NCI-H226 (cell line): ENCODE measurements at regions not wholly inside any gene's neighbourhood (a gene's known extent, or its start where the extent isn't known, plus 50 kb on each side); places are given as distances from the start of the nearest gene placed in this dataset.
A peak's percentile ranks its signal among the peaks of the same experiment; 100 is the strongest.

Experiments
- DNase-seq: peaks from one replicate; pipeline ENCODE4 v3.0.0-alpha.2; 2015

DNA sequence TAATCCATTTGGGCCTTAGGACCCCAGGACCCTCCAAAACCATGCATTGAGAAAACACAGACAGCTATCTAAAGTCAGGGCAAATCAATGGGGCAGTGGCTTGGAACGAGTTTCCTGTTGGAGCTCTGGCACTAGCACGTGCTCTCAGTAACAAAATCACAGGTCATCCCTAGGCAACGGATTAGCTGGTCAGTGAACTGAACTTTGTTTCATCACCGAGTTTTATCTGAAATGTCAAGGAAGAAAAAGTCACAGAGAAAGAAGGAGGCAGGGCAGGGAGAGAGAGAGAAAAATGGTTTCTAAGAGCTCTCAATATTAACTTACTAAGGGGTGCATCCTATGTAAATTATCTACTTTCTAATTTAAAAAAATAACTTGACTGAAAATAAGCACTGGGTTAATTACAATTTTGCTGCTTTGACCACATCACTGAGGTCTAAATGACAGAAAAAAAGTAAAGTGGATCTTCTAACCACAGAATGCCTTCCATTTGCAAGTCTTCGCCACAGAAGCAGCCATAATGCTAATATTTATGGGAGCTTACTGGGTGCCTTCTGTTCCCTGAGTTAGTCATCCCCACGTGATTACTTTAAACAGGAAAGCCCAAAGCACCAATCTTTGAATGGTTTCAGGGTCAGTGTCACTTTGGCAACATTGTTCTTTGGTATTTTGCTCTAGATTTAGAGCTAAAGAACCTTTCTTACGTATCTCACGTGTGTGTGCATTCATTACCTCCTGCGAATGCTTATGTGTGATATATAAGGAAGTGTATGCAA is 503.9 kb downstream of the RASEF start:
- DNase-seq, result no peak

DNA sequence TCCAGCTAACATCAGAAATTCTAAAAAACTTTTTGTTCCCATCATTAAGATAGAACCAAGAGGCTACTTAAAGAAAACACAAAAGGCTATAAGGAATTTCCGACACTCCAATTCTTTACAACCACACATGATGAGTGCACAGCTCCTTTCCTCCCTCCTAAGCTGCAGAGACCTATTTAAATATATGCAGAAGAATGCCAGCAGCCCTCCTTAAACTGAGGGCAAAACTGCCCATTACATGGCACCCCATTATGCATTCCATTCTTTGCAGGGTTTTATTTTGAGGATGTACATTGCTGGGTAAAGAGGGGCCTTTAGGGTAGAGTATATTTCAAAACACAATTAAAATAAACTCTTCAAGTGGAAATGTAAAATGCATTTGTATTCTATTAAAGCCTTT is 502.9 kb downstream of the RASEF start:
- DNase-seq, result no peak

DNA sequence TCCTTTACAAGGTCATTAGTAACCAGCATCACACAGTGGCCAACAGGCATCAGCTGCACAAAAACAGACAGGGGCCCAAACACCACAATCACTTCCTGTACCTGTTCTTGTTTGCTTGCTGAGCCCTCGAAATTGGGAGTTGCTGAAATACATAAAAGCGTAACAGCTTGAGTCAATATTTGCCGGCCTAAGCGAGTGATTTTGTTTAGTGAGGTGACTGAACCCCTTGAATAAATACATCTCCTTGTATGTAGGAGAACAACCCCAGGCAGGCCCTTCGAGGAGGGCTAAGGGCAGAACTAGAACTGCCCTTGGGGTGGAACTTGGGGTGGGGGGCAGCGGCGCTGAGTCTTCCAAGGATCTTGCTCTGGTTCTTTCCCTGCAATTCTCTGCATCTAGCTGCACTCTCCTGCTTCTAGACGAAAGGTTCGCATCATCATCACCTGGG is 502.5 kb downstream of the RASEF start:
- DNase-seq, result no peak

DNA sequence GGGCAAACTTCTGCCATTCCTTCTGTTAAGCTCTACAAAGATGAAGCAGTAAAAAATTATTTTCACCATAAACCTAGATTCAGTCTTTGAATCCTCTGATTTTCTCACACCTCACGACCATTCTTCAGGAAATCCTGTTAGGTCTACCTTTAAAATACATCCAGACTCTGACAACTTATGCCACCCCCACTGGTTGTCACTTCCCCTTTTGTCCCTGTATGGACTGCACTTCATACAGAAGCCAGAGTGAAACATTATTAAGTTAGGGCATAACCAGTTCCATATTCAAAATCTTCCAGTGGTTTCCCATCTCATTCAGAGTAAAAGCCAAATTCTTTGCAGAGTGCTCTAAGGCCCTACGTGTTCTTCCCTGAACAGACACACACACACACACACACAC is 499.8 kb downstream of the RASEF start:
- DNase-seq, result no peak

DNA sequence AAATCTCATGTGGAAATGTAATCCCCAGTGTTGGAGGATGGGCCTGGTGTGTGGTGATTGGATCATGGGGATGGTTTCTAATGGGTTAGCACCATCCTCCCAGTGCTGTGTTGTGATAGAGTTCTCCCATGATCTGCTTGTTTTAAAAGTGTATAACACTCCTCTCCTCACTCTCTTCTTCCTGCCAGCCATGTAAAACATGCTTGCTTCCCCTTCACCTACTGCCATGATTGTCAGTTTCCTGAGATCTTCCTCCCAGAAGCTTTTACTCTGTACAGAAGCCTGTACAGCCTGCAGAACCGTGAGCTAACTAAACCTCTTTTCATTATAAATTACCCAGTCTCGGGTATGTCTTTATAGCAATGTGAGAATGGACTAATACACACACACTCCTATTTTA is 499.1 kb downstream of the RASEF start:
- DNase-seq, result no peak

DNA sequence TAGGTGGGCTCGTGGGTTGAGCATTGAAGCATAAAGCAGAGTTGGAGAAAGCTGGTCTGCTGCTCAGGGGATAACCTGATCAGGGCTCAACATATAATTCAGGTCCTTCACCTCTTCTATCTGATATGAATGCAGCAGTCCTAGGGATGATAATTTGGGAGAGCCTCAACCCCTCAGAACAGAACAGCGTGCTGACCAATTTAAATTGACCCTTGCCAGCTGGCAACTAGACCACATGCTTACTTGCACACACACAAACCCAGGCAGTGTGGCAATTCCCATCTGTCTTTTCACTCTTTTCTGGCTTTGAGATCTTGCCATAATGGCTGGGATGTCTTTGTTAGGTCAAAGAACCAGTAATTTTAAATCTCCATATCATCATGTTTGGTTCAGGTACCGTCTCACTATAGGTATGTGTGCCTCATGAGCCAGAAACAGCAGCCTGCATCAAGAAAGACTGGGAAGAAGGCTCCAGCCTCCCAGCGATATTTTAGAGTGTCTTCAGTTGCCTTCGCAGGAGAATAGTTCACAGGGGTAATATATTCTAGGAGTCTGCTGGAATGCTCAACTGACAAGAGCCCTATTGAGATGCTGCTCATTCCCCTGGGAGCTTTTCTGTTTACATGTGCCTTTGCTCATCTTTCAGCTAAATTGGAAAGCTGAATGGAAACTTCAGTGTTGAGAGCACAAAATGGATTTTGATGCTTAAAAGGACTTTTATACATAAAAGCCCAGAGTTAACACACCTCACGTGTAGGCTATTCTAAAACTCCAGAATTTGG is 497.6 kb downstream of the RASEF start:
- no peak for DNase-seq

DNA sequence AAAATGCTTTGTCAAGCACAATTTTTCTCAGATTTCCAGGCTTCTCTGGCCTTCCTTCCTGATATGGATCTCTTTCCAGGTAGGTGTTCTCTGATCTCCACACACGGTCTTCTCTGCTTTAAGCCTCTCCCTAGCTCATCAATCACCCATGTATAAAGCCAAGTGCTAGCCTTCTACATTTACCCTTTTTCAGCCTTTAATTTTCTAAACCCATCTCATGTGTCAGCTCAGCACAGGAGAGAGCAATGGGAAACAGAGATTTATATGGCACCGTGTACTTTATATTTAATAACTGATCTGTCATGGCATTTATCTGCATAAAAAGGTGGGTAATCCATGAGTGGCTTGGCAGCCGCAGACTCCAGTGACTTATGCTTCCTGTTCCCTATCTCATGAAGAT is 495.0 kb downstream of the RASEF start:
- DNase-seq, result no peak

DNA sequence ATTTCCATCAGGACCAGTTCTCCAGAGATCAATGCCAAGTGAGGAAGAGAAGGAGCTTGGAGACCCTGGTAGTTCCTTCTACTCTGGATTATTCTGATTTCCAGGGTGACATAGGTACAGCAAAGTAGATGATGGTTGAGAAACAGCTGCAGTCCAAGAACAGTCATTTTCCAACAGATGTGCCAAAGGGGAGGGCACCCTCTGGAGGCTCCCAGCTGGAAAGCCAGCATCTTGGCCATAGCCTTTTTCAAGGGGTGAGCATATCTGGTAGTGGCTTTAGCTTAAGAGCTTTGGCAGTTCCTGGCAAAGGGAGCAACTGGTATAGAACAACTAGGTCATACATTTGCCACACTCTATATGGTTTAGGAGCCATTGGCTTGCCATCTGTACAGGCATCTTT is 492.7 kb downstream of the RASEF start:
- peak; percentile 14 for DNase-seq

DNA sequence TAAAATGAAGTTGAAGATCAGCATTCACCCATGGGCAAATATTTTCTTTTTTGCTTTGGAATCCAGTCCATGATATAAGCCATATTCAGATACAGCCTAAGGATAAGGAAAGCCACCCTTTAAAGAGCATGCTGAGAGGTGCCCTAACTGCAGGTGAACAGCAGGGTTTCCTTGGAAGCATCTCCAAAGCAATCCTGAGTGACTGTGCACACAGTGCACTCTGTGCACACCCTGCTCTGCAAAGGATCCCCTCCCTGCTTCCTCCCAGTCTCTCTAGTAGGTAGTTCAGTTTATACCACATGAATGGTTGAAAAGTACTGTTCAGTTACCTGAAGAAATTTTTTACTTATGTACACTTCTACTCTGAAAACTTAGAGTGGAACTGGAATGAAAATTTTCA is 491.4 kb downstream of the RASEF start:
- no peak for DNase-seq

DNA sequence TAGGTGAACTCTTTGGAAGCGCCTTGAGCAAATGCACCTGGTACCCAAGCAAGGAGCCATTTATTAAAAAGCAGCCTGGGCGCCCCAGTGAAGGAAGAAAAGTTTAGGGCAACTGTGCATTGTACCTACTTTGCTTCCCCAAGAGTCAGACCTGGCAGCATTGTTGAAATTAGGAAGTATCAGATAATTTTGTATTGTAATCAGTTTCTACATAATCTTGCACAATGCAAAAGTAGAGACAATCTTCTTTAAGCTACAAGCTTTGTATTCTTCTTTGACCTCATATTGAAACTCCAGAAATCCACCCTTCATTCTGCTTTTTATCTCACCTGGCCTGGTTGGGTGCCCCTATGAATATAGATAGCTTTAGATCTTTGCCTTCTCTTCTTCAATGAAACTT is 490.8 kb downstream of the RASEF start:
- DNase-seq, result no peak

DNA sequence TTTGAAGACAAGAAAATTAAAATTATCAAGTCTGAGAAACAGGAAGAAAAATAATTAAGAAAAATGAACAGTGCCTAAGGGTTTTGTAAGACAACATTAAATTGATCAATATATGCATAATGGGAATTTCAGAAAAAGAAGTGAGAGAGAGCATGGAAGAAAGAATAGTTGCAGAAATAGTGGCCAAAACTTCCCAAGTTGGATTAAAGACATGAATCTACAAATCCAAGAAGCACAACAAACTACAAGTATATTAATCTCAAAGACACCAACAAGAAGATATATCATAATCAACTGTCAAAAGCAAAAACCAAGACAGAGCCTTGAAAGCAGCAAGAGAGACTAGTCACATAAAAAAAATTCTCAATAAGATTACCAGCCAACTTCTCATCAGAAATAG is 488.0 kb downstream of the RASEF start:
- DNase-seq, result no peak

DNA sequence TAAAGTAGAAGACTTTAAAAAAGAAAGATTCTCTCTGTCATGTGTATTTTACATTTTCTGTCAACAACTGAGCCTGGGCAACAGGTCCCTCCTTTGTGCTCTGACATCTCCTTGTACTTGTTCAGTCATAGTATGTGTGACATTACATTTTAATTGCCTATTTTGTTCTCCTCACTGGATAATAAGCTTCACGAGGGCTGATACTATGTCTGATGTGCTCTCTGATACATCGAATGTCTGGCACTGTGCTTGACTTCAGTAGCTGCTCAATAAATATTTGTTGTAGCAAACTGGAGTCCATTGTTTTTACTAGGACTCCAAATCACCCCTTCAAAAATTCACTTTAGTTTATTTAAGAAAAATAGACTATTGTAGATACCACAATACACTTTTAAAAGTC is 482.0 kb downstream of the RASEF start:
- no peak for DNase-seq

DNA sequence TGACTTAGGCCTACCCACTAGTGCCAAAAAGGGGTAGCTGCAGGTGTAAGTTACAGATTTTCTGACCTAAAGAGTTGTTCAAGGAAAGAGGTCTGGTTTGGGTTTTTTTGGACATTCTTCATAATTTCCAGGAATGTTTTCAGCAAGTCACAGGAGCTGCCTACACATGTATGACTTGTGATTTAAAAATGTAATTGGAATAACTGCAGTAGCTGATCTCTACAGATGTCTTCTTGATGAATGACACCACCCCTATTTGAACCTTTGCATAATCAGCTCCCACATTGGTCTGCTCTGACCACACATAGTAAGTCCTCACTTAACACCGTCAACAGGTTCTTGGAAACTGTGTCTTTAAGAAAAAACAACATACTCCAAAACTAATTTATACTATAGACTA is 481.4 kb downstream of the RASEF start:
- DNase-seq, result no peak

DNA sequence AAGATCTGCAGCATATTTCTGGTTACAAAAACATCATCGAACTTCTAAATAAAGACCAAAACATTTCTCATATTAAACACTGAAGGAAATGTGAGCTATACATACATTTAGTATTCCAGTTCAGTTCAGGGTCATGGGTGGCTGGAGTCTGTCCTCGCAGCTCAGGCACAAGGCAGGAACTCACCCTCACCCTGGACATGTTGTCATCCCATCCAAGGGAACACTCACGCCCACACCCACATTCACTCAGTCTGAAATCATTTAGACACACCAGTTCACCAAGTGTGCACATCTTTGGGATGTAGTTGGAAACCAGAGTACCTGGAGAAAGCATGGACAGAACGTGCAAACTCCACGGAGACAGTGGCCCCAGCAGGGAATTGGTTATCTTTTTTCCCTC is 481.0 kb downstream of the RASEF start:
- DNase-seq, result no peak

DNA sequence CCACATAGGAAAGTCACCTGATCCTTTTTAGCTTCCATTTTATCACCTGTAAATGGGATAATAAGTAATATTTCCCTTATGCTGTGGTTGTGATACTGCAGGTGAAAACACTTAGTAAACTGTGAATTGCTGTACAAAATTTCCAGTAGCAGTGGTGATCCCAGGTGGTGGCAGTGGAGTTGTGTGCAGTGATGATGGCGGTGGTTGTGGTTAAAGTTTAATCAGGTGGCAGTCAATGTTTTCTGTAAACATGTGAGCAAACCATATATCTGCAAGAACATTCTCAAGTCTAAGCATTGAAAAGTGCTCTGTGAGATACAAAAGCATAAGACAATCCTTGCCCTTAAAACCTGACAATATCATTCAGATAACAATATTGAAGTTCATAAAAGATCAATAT is 480.2 kb downstream of the RASEF start:
- DNase-seq, result no peak

DNA sequence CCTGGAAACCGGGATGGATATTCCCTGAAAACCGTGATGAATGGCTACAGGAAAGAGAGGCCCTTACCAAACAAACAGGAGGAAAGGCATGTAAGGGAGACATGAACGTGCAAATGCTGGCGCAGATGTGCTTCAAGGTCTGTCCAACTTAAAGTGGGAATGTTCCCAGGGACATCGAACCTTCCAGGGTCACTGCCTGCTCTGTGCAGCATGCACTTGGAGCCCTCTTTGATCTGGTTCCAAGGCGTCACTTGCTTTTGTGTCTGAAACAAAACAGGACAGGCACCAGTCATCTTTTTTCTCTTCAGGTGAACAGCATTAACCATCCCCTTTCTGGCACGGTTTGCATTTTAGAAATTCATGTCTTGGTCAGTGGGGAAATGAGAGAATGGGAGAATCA is 479.4 kb downstream of the RASEF start:
- DNase-seq, result no peak

DNA sequence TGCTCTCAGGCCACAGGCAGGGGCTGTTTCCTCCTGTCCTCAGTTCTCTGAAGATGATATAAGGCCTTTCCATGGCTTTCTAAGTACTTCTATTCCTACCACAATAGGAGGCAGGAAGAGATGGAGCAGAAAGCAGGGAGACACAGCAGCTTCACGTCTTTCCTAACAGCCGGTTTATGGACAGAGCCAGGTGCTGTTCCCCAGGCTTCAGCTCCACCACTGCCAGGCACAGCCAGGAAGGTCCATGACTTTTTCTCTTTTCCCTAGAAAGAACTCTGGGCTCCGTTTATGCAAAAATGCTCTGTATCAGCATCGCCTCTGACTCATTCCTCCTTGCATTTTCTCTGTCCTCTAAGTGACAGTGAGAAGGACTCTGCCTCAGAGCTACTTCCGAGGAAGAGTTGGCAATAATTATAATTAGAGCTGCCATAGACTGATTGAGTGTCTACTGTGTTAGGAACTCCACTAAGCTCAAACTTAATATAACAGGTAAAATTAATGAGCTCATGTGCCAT is 478.5 kb downstream of the RASEF start:
- DNase-seq, result no peak

DNA sequence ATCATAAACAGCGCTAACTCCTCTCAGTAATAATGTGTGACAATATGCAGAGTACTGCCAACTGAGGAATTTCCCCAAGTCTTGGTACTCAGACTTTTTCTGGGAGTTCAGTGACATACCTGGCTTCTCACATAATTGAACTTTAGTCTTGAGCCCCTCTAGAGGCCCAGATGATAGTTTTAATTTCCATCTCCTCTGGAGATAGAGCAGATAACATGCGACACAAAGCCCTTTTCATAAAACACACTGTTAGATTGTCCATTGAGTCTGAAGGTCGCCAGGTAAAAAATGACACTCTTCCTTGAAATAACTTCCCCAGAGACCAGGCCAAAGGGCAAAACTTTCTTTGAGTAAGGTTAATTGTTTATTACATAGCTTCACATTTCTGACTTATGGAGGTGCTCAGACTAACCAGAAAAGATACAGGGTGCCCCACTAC is 476.0 kb downstream of the RASEF start:
- DNase-seq, result no peak

DNA sequence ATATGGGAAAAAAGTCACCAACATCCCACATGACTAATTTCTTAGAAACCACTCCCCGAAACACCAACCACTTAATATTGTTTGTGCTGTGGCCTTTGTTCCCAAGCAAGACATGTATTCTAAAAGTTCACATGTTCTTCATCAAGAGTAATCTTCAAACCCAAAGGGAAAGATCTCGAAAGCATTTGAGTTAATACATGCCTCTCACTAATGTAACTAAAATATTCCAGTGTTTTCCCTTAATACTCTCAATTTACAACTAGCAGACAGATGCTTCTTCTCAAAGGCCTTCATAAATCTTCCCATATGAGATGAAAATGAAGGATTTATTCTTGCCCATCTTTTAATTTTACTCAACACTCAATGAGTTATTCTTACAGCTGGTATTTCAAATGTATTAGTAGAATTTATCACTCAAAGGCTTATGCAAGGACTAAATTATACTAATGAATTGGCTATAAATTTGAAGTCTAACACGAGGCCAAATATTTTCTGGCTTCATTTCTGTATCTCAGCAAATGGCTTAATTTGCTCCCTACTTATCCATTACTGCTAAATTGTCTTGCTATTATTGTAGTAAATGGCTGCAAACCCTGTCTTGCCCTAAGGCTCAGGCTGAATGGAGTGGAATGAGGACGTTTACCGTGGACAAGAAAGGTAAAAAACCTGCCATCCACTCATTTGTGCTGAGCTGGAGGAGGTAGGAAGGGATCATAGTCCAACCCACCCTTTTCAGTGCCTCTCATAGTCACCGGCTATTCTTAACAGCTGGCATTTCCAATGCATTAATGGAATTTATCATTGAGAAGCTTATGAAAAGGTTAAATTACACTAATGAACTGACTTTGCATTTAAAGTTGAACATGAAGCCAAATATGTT is 474.4 kb downstream of the RASEF start:
- DNase-seq, result no peak

DNA sequence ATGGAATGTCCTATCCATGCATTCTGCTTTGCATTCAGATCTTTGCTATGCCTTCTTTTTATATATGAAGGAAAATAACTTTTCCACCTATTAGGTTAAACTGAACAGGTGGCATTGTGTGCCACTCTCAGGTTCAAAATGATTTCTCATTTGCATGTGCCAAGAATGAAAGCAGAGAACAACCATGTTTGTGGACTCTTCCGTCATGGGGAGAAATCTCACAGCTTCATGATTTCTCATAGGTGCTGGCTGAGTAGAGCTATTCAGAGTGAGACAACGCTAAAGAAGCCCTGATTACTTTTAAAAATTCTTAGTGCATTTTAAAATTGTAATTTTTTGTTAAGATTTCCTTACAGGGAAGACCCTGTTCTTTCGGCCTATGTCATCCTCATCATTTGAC is 472.1 kb downstream of the RASEF start:
- DNase-seq, result no peak

DNA sequence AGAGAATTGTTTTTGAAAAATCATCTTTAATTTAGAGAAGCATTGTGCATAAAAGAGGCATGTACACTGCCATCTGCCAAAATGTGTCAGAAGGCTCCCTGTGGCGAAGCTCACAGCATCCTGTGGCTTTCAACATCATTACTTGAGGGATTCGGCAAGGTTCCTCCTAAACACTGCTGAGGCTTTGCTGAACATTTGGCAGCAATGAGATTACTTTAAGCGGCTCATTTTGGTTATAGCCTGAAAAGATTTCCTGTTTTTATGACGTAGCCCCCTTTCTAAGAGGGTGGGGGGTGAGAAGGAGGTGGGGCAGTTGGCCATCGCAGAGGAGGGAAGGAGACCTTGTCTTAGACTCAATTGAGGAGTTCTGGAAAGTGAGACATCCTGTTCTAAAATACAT is 469.4 kb downstream of the RASEF start:
- DNase-seq, result no peak

DNA sequence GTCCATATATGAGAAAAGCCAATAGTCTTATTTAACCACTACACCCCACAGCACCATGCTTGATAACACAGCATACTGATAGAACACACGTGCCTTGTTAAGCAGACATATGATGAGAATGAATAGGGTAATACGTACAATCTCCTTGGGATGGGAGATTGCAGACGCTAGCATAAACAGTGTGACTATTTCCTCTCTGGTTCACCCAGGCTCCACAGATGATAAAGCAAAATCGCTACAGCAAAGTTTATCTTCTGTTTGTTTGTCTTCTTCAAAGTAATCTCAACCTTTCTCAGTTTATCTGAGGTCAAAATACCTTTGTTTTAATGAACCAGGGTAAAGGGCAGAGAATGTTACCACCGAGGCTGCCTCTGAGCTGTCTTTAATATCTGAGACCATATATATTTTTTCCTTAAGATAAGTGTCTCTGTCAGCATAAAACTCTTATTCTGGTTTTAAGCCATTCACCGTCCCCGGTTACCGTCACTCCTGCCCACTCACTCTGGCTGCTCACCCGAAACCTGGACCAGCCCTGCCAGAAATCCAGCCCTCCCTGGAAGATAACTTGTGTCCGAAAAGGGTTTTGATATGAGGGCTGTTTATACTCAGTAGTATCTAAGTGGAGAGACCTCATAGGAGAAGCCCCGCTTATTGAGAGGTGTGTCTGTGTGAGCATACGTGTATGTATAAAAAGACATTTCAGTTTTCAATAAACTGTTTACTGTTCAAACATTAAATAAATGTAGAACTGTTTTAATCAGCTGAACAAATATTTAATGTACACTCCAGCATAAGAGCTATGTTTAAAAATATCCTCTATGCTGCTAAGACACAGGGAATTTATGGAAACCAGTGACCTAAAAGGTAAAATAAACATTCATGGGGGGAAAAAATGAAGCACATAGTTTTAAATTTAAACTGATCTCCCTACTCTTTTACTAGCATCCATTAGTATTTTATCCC is 465.4 kb downstream of the RASEF start:
- DNase-seq, result no peak
